ENCODE measurements at regions not wholly inside any gene's neighbourhood (a gene's known extent, or its start where the extent isn't known, plus 50 kb on each side); places are given as distances from the start of the nearest gene placed in this dataset.

GRCh38 chrX:22366906-22367305, 94.2 kb downstream of the CBLL2 start (continued):
- TF ChIP-seq RB1 (IDR thresholded peaks at IDR 0.05; ENCODE audit: borderline replicate concordance) (no peak), TCF7 (IDR thresholded peaks at IDR 0.05; ENCODE audit: borderline replicate concordance) (no peak), MEF2B (IDR thresholded peaks at IDR 0.05; ENCODE audit: partially characterized antibody, poor library complexity, severe bottlenecking) (no peak), MAX (IDR thresholded peaks at IDR 0.05; ENCODE audit: low read depth, low read length) (no peak), TCF3 (IDR thresholded peaks at IDR 0.05; ENCODE audit: borderline replicate concordance, insufficient read depth, low read depth, low read length) (no peak), RBBP5 (conservative IDR thresholded peaks at IDR 0.05) (no peak)

GRCh38 chrX:22373094-22373493, 100.4 kb downstream of the CBLL2 start:
- RAD21 ChIA-PET (ENCODE audit: unreplicated experiment), result no interaction called here
- intact Hi-C loops (cut with micrococcal nuclease; ENCODE audit: unreplicated experiment), result no loop called here
- TF ChIP-seq MAX (IDR thresholded peaks at IDR 0.05; ENCODE audit: low read depth, low read length), result no peak
- TF ChIP-seq ZNF207 (IDR thresholded peaks at IDR 0.05; ENCODE audit: borderline replicate concordance), result no peak
- no peak for TF ChIP-seq SUZ12 (IDR thresholded peaks at IDR 0.05; ENCODE audit: unreplicated experiment)
- no peak for TF ChIP-seq SMAD1 (IDR thresholded peaks at IDR 0.05; ENCODE audit: low read depth, partially characterized antibody)
- TF ChIP-seq POLR2A (IDR thresholded peaks at IDR 0.05; ENCODE audit: low read depth, low read length), result no peak
- TF ChIP-seq FOXK2 (IDR thresholded peaks at IDR 0.05), result no peak
- no peak for TF ChIP-seq SMC3 (IDR thresholded peaks at IDR 0.05; ENCODE audit: borderline replicate concordance, low read length)
- no peak for TF ChIP-seq HDGF (IDR thresholded peaks at IDR 0.05)
- no peak overlapping the region for H3K9ac ChIP-seq (ENCODE audit: control insufficient read depth, insufficient read depth, low read length)
- CTCF ChIA-PET, result no interaction called here
- H4K20me1 ChIP-seq (ENCODE audit: control insufficient read depth, insufficient read depth), result no peaks in the 10 kb centered on the region
- POLR2A ChIA-PET, result no interaction called here
- H3K79me2 ChIP-seq (ENCODE audit: control insufficient read depth, insufficient read depth, low read length), result no peaks in the 10 kb centered on the region
- no peak for ATAC-seq
- no peak for FAIRE-seq
- WGBS (ENCODE audit: insufficient coverage, insufficient replicate concordance, low lambda C conversion rate, missing lambda C conversion rate), result 0% methylated on average over 3 of the region's 3 CpGs
- H3K9me3 ChIP-seq (replicated peaks; ENCODE audit: control insufficient read depth, insufficient read depth, low read length), result no peaks in the 10 kb centered on the region
- SMC1A ChIA-PET (ENCODE audit: uncharacterized antibody, unreplicated experiment), result interaction anchor here (1.0 kb wide), 1 partner anchor 9 kb away, joined by 4 read pairs; no protein-coding TSS in a partner anchor
- no peaks in the 10 kb centered on the region; a peak in 1 of 4 replicates for H3K27me3 ChIP-seq (replicated peaks in 1 of 2; ENCODE audit: control insufficient read depth in 2 of 2, insufficient read depth in 2 of 2, low read length in 1 of 2)
- no peaks in the 10 kb centered on the region for H3K4me1 ChIP-seq (ENCODE audit: control insufficient read depth, insufficient read depth, low read length)
- DNase-seq (ENCODE audit: low read depth, low spot score), result no peak
- H3K36me3 ChIP-seq (ENCODE audit: control insufficient read depth in 2 of 2, insufficient read depth in 2 of 2, low read length in 1 of 2), result no peaks in the 10 kb centered on the region
- H3K4me3 ChIP-seq, result no peak overlapping the region
- in situ Hi-C loops (cut with MboI), result no loop called here
- no peak overlapping the region for H3K4me2 ChIP-seq (ENCODE audit: control insufficient read depth, insufficient read depth)
- no peak overlapping the region for H3K27ac ChIP-seq (ENCODE audit: control insufficient read depth, insufficient read depth)
- H2AFZ ChIP-seq (ENCODE audit: control insufficient read depth, low read depth, low read length), result no peak overlapping the region
- BruUV-seq (replicated peaks), result no TSS peak
